Fibroblast of upper back skin (primary cell): ENCODE measurements at regions not wholly inside any gene's neighbourhood (a gene's known extent, or its start where the extent isn't known, plus 50 kb on each side); places are given as distances from the start of the nearest gene placed in this dataset.

ENCODE experiments used
- DNase-seq: peaks from one replicate; pipeline ENCODE4 v3.0.0-alpha.2; 2013

- DNase-seq: no peak
These were observed 53.5 kb upstream of the ID2 start for GRCh38 chr2:8628179-8628865.

- no peak for DNase-seq
These were observed 53.0 kb upstream of the ID2 start for GRCh38 chr2:8628866-8629209.

DNA sequence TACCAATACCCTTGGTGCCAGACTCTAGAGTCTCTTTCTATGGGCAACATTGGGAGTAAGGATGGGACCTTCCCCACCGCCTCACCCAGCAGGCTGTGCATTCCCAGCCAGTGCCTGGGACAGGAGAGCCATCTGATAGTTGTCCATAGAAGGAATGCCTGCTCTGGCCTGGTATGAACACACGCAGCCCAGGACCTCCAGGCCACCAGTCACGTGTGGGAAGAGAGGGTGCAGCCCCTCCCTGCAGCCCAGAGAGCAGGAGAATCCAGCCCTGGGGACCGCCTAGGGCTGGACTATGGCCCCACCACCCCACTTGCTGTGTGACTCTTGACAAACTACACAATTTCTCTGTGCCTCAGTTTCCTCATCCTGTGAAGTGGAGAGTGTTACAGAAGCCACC lies 52.5 kb upstream of the ID2 start:
- DNase-seq: no peak

GRCh38 chr2:8630676-8631464 lies 51.0 kb upstream of the ID2 start:
- DNase-seq: no peak

- DNase-seq: no peak
These were observed 50.3 kb upstream of the ID2 start for GRCh38 chr2:8631465-8632005.
